GM12865 (cell line): ENCODE measurements at regions not wholly inside any gene's neighbourhood (a gene's known extent, or its start where the extent isn't known, plus 50 kb on each side); places are given as distances from the start of the nearest gene placed in this dataset.

Source experiments
- DNase-seq: peaks from one replicate; pipeline ENCODE4 v3.0.0; 2010; ENCODE audit warnings: low read depth
- H3K4me3 ChIP-seq: 2 replicates; pipeline ENCODE4 v1.5.1; 2011; ENCODE audit warnings: mild to moderate bottlenecking, low read depth, low read length, control low read depth
- CTCF ChIP-seq: IDR thresholded peaks from 2 replicates; pipeline ENCODE4 v1.5.1; 2011; ENCODE audit warnings: low read length, control low read depth, low read depth, inconsistent platforms; ENCODE audit not compliant: insufficient read depth; ENCODE audit errors: missing control alignments

DNA sequence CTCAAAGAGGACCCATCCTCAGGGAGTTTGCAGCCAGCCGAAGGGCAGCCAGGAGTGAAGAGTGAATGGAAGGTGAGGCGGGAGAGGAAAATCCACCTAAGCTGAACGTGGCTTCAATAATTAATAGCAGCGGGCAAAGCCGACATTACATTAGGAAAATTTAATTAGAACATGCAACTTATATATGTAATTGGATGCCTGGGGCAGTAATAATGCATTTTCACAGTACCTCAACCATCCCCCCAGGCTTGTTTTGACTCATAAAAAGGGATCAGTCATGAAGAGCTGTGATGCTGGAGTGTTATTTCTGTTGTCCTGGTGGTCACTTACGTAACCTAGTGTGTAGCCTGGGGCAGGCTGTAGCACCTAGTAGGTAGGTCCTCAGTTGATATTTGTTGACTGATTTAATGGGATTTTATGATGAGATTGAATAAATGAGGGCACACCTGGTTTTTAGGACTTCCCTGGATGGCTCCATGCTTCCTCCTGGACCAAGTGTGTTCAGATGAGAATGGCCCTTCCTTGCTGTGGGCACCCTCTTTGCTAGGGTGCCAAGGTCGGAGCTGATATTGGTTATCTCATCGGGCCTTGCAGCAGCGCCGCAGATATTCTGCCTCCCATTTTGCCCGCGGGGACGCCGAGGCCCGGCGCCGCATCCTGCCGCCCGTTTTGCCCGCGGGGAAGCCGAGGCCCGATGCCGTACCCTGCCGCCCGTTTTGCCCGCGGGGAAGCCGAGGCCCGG, 128.8 kb downstream of the CDH26 start:
- no peak for TF ChIP-seq CTCF
- no peak for DNase-seq
- H3K4me3 ChIP-seq = no peak overlapping the region

DNA sequence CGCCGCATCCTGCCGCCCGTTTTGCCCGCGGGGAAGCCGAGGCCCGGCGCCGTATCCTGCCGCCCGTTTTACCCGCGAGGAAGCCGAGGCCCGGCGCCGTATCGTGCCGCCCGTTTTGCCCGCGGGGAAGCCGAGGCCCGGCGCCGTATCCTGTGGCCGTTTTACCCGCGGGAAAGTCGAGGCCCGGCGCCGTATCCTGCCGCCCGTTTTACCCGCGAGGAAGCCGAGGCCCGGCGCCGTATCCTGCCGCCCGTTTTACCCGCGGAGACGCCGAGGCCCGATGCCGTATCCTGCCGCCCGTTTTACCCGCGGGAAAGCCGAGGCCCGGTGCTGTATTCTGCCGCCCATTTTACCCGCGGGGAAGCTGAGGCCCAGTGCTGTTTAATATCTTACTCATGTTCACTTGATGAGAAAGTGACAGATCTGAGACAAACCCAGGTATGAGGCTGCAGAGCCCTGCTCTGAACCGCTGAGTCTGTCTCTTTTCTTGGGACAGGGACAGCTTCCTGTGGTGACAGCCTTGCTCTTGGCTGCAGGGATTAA, 129.4 kb downstream of the CDH26 start:
- no peak for DNase-seq
- H3K4me3 ChIP-seq = no peak overlapping the region

DNA sequence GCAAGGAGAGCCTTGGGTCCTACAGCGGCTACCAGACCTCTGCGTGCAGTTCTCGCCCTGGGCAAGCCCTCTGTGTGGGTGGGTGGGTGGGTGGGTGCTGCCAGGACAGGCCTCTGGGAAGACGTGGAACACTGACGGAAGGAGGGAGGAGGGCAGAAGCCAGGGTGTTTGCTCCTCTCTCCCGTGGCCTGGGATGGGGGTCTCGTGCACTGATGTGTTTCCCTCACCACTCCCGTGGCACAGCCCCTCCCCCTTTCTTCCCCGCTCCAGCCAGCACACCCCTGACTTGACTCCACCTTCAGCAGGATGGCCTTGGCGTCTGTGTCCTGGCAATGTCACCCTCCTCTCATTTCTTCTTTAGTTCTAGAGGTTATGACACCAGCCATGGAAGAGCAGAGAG, 130.0 kb downstream of the CDH26 start:
- no peak overlapping the region for H3K4me3 ChIP-seq
- no peak for DNase-seq
- no peak for TF ChIP-seq CTCF

More for the DNA sequence above, 129.4 kb downstream of the CDH26 start:
- no peak for TF ChIP-seq CTCF

DNA sequence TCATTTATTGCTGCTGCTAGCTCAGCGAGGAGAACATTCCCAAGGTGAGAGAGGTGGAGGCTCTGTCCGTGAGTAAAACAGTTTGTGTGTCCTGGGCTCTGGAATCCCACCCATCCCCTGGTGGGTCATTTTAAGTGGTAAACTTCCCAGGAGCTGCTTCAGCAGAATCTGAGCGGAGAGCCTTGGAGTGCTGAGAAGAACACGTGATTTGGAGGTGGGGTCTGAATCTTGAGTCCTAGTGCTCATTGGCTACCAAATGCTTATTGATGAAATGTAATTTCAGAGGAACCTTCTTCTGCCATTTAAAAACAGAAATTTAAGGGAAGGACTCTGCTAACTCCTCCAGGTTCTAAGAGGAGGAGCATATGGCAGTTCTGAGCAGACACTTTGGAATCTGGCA, 132.4 kb downstream of the CDH26 start:
- DNase-seq = no peak
- no peak for TF ChIP-seq CTCF

DNA sequence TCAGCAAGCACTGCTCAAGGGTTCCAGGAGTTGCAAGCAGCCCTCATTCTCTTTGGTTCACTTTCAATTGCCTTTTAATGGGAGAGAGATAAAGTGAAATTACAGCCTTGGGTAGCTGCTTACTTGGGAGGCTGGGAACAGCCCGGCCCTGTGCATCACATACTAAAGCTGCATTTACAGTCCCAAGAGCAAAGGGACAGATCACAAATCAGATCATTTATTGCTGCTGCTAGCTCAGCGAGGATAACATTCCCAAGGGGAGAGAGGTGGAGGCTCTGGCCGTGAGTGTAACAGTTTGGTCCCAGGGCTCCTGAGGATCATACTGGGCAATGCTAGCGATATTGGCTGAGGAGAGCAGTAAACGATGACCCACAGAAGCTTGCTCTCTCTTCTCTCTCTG, 133.1 kb downstream of the CDH26 start:
- H3K4me3 ChIP-seq = no peak overlapping the region
- TF ChIP-seq CTCF = no peak
- DNase-seq = no peak

More for the DNA sequence above, 132.4 kb downstream of the CDH26 start:
- no peak overlapping the region for H3K4me3 ChIP-seq

DNA sequence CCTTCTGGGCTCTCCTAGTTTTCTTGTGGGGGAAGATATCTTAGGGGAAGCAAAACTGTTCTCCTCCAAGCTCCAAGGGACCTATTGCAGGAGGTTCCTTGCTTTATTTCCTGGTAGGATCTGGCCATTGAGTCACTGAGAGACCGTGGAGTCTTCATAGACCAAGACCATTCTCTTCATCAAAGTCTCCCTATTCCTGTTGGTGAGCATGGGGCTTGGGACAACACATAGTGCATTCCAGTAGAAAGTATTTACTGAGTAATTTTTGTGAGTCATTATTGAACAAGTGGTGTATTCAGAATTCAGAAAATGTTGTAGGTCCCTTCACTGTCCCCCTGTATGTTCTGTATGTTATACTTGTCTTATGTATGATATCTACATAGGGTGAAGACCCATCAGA, 133.6 kb downstream of the CDH26 start:
- no peak overlapping the region for H3K4me3 ChIP-seq
- no peak for DNase-seq
- TF ChIP-seq CTCF = no peak

DNA sequence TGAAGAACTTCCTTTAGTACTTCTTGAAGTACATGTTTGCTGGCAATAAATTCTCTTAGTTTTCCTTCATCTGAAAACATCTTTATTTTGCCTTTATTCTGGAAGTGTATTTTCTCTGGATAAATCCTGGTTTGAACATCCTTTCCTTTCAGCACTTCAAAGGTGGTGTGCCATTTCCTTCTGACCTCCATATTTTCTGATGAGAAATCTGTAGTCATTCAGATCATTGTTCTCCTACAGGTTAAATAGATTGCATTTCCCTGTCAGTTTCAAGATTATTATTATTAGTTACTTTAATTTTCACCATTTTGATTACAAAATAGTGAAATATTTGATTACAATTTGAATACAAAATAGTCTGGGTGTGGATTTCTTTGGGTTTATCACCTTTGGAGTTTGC, 134.5 kb downstream of the CDH26 start:
- H3K4me3 ChIP-seq = no peak overlapping the region
- DNase-seq = no peak
- no peak for TF ChIP-seq CTCF
